PFSK-1 (cell line): ENCODE measurements at regions not wholly inside any gene's neighbourhood (a gene's known extent, or its start where the extent isn't known, plus 50 kb on each side); places are given as distances from the start of the nearest gene placed in this dataset.

Experiments
- FOXP2 ChIP-seq: optimal IDR thresholded peaks from 2 replicates; pipeline ENCODE3; 2011; ENCODE audit warnings: borderline replicate concordance, control low read depth, inconsistent platforms; ENCODE audit not compliant: insufficient read depth; ENCODE audit errors: extremely low read length, extremely low read depth
- POLR2AphosphoS5 ChIP-seq: IDR thresholded peaks from 2 replicates; pipeline ENCODE4 v1.6.1; 2012; ENCODE audit warnings: low read depth, mild to moderate bottlenecking, control low read depth, low read length, moderate library complexity
- REST ChIP-seq, 2 experiments: IDR thresholded peaks; 2 replicates each; pipeline versions ENCODE4 v1.6.1 to v1.8.0; 2011 to 2012; ENCODE audit warnings: low read depth in 2 of 2, low read length in 2 of 2, control low read depth in 1 of 2, inconsistent platforms in 1 of 2, mild to moderate bottlenecking in 1 of 2, moderate library complexity in 1 of 2; ENCODE audit not compliant: insufficient read depth in 1 of 2
- SIN3A ChIP-seq: IDR thresholded peaks from 2 replicates; pipeline ENCODE4 v1.6.1; 2012; ENCODE audit warnings: mild to moderate bottlenecking, low read length, moderate library complexity, borderline replicate concordance; ENCODE audit not compliant: insufficient read depth
- TAF1 ChIP-seq: IDR thresholded peaks from 2 replicates; pipeline ENCODE4 v1.6.1; 2012; ENCODE audit warnings: low read length, control low read depth, borderline replicate concordance; ENCODE audit not compliant: insufficient read depth

GRCh38 chr2:144796164-144796563, 276.2 kb upstream of the ZEB2 start:
- no peak for TF ChIP-seq REST (IDR thresholded peaks at IDR 0.05; ENCODE audit: insufficient read depth in 1 of 2, low read depth in 2 of 2, low read length in 2 of 2)

GRCh38 chr2:144785253-144785652, 265.3 kb upstream of the ZEB2 start:
- TF ChIP-seq REST (IDR thresholded peaks at IDR 0.05; ENCODE audit: insufficient read depth in 1 of 2, low read depth in 2 of 2, low read length in 2 of 2) (no peak), SIN3A (no peak), POLR2AphosphoS5 (no peak), FOXP2 (no peak), TAF1 (no peak)

GRCh38 chr2:144780983-144781382, 261.1 kb upstream of the ZEB2 start:
- no peak for TF ChIP-seq POLR2AphosphoS5
- TF ChIP-seq TAF1: no peak
- no peak for TF ChIP-seq FOXP2
- no peak for TF ChIP-seq SIN3A
- no peak for TF ChIP-seq REST (IDR thresholded peaks at IDR 0.05; ENCODE audit: insufficient read depth in 1 of 2, low read depth in 2 of 2, low read length in 2 of 2)

GRCh38 chr2:144776766-144777165, 256.8 kb upstream of the ZEB2 start:
- TF ChIP-seq FOXP2 (no peak), TAF1 (no peak), SIN3A (no peak), REST (IDR thresholded peaks at IDR 0.05; ENCODE audit: insufficient read depth in 1 of 2, low read depth in 2 of 2, low read length in 2 of 2) (no peak), POLR2AphosphoS5 (no peak)

GRCh38 chr2:144774809-144775208, 254.9 kb upstream of the ZEB2 start:
- no peak for TF ChIP-seq TAF1
- TF ChIP-seq FOXP2: no peak
- TF ChIP-seq SIN3A: no peak
- no peak for TF ChIP-seq POLR2AphosphoS5
- no peak for TF ChIP-seq REST (IDR thresholded peaks at IDR 0.05; ENCODE audit: insufficient read depth in 1 of 2, low read depth in 2 of 2, low read length in 2 of 2)
